ENCODE measurements at regions not wholly inside any gene's neighbourhood (a gene's known extent, or its start where the extent isn't known, plus 50 kb on each side); places are given as distances from the start of the nearest gene placed in this dataset.

DNA sequence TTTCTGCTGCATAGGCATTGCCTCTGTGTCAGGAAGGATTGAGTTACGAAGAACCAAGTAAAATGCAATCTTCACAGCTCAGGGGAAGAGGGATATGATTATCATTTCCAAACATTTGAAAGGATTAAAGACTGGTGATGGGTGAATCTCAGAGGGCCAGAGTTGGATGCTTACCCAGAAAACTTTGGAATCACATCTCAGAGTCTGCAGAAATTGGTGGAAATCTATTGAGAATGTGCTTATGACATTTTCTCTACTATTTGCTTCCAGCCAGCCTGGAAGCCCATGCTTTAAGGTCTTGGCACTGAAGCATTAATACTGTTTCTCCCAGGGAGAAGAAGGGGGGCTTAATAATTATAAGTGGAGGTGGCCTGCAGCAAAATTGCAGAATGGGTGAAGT is 1301.4 kb upstream of the PIK3C3 start:
- DNase-seq (ENCODE audit: low spot score), result no peak
- no peak for ATAC-seq
- Histone ChIP-seq H2AFZ (peak overlapping the region; percentile 25; the same call in 1 of the 2 replicates), H3K27ac (ENCODE audit: low read depth) (no peak overlapping the region), H3K9me2 (ENCODE audit: insufficient read depth) (no peaks in the 10 kb centered on the region), H3K4me3 (no peak overlapping the region), H4K20me1 (replicated peaks; ENCODE audit: insufficient read depth) (no peaks in the 10 kb centered on the region), H3K4me2 (no peak overlapping the region), H3F3A (replicated peaks; ENCODE audit: low read depth) (no peaks in the 10 kb centered on the region), H3K4me1 (ENCODE audit: insufficient read depth) (no peaks in the 10 kb centered on the region), H3K79me2 (replicated peaks; ENCODE audit: insufficient read depth) (no peaks in the 10 kb centered on the region), H3K36me3 (ENCODE audit: insufficient read depth) (no peaks in the 10 kb centered on the region), H3K27me3 (ENCODE audit: insufficient read depth) (no peaks in the 10 kb centered on the region)
- TF ChIP-seq ZNF331 (CRISPR knock-in tag; IDR thresholded peaks at IDR 0.05; ENCODE audit: low read depth) (no peak), CREB1 (CRISPR knock-in tag; IDR thresholded peaks at IDR 0.05; ENCODE audit: low read depth) (no peak), ZNF114 (CRISPR knock-in tag; IDR thresholded peaks at IDR 0.05) (no peak), EZH2 (IDR thresholded peaks at IDR 0.05; ENCODE audit: low read depth, unreplicated experiment) (no peak), JUNB (IDR thresholded peaks at IDR 0.05; ENCODE audit: unreplicated experiment) (no peak), EZH2phosphoT487 (IDR thresholded peaks at IDR 0.05; ENCODE audit: unreplicated experiment) (no peak), NANOG (IDR thresholded peaks at IDR 0.05; ENCODE audit: borderline replicate concordance) (no peak)
- TF ChIP-seq, protein P1, sequence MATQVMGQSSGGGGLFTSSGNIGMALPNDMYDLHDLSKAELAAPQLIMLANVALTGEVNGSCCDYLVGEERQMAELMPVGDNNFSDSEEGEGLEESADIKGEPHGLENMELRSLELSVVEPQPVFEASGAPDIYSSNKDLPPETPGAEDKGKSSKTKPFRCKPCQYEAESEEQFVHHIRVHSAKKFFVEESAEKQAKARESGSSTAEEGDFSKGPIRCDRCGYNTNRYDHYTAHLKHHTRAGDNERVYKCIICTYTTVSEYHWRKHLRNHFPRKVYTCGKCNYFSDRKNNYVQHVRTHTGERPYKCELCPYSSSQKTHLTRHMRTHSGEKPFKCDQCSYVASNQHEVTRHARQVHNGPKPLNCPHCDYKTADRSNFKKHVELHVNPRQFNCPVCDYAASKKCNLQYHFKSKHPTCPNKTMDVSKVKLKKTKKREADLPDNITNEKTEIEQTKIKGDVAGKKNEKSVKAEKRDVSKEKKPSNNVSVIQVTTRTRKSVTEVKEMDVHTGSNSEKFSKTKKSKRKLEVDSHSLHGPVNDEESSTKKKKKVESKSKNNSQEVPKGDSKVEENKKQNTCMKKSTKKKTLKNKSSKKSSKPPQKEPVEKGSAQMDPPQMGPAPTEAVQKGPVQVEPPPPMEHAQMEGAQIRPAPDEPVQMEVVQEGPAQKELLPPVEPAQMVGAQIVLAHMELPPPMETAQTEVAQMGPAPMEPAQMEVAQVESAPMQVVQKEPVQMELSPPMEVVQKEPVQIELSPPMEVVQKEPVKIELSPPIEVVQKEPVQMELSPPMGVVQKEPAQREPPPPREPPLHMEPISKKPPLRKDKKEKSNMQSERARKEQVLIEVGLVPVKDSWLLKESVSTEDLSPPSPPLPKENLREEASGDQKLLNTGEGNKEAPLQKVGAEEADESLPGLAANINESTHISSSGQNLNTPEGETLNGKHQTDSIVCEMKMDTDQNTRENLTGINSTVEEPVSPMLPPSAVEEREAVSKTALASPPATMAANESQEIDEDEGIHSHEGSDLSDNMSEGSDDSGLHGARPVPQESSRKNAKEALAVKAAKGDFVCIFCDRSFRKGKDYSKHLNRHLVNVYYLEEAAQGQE (IDR thresholded peaks at IDR 0.05; ENCODE audit: unreplicated experiment), result no peak
- TF ChIP-seq, protein P2, sequence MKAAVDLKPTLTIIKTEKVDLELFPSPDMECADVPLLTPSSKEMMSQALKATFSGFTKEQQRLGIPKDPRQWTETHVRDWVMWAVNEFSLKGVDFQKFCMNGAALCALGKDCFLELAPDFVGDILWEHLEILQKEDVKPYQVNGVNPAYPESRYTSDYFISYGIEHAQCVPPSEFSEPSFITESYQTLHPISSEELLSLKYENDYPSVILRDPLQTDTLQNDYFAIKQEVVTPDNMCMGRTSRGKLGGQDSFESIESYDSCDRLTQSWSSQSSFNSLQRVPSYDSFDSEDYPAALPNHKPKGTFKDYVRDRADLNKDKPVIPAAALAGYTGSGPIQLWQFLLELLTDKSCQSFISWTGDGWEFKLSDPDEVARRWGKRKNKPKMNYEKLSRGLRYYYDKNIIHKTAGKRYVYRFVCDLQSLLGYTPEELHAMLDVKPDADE (IDR thresholded peaks at IDR 0.05), result no peak
- TF ChIP-seq, protein P3, sequence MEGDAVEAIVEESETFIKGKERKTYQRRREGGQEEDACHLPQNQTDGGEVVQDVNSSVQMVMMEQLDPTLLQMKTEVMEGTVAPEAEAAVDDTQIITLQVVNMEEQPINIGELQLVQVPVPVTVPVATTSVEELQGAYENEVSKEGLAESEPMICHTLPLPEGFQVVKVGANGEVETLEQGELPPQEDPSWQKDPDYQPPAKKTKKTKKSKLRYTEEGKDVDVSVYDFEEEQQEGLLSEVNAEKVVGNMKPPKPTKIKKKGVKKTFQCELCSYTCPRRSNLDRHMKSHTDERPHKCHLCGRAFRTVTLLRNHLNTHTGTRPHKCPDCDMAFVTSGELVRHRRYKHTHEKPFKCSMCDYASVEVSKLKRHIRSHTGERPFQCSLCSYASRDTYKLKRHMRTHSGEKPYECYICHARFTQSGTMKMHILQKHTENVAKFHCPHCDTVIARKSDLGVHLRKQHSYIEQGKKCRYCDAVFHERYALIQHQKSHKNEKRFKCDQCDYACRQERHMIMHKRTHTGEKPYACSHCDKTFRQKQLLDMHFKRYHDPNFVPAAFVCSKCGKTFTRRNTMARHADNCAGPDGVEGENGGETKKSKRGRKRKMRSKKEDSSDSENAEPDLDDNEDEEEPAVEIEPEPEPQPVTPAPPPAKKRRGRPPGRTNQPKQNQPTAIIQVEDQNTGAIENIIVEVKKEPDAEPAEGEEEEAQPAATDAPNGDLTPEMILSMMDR (conservative IDR thresholded peaks at IDR 0.05; ENCODE audit: low read depth in 2 of 2), result no peak
- TF ChIP-seq, protein P4, sequence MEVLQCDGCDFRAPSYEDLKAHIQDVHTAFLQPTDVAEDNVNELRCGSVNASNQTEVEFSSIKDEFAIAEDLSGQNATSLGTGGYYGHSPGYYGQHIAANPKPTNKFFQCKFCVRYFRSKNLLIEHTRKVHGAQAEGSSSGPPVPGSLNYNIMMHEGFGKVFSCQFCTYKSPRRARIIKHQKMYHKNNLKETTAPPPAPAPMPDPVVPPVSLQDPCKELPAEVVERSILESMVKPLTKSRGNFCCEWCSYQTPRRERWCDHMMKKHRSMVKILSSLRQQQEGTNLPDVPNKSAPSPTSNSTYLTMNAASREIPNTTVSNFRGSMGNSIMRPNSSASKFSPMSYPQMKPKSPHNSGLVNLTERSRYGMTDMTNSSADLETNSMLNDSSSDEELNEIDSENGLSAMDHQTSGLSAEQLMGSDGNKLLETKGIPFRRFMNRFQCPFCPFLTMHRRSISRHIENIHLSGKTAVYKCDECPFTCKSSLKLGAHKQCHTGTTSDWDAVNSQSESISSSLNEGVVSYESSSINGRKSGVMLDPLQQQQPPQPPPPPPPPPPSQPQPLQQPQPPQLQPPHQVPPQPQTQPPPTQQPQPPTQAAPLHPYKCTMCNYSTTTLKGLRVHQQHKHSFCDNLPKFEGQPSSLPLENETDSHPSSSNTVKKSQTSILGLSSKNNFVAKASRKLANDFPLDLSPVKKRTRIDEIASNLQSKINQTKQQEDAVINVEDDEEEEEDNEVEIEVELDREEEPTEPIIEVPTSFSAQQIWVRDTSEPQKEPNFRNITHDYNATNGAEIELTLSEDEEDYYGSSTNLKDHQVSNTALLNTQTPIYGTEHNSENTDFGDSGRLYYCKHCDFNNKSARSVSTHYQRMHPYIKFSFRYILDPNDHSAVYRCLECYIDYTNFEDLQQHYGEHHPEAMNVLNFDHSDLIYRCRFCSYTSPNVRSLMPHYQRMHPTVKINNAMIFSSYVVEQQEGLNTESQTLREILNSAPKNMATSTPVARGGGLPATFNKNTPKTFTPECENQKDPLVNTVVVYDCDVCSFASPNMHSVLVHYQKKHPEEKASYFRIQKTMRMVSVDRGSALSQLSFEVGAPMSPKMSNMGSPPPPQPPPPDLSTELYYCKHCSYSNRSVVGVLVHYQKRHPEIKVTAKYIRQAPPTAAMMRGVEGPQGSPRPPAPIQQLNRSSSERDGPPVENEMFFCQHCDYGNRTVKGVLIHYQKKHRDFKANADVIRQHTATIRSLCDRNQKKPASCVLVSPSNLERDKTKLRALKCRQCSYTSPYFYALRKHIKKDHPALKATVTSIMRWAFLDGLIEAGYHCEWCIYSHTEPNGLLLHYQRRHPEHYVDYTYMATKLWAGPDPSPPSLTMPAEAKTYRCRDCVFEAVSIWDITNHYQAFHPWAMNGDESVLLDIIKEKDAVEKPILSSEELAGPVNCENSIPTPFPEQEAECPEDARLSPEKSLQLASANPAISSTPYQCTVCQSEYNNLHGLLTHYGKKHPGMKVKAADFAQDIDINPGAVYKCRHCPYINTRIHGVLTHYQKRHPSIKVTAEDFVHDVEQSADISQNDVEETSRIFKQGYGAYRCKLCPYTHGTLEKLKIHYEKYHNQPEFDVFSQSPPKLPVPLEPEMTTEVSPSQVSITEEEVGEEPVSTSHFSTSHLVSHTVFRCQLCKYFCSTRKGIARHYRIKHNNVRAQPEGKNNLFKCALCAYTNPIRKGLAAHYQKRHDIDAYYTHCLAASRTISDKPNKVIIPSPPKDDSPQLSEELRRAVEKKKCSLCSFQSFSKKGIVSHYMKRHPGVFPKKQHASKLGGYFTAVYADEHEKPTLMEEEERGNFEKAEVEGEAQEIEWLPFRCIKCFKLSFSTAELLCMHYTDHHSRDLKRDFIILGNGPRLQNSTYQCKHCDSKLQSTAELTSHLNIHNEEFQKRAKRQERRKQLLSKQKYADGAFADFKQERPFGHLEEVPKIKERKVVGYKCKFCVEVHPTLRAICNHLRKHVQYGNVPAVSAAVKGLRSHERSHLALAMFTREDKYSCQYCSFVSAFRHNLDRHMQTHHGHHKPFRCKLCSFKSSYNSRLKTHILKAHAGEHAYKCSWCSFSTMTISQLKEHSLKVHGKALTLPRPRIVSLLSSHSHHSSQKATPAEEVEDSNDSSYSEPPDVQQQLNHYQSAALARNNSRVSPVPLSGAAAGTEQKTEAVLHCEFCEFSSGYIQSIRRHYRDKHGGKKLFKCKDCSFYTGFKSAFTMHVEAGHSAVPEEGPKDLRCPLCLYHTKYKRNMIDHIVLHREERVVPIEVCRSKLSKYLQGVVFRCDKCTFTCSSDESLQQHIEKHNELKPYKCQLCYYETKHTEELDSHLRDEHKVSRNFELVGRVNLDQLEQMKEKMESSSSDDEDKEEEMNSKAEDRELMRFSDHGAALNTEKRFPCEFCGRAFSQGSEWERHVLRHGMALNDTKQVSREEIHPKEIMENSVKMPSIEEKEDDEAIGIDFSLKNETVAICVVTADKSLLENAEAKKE (CRISPR knock-in tag; IDR thresholded peaks at IDR 0.05), result no peak
- no peaks in the 10 kb centered on the region for H3K9me3 Mint-ChIP-seq
- H3K27ac Mint-ChIP-seq, result no peak overlapping the region
- no peaks in the 10 kb centered on the region for H3K36me3 Mint-ChIP-seq (ENCODE audit: low read depth)
- H3K4me3 Mint-ChIP-seq, result no peak overlapping the region
- H3K27me3 Mint-ChIP-seq (ENCODE audit: insufficient read depth, low read depth, poor library complexity), result no peaks in the 10 kb centered on the region
- peaks cover 7% of the 10 kb centered on the region; the same call in 2 of the 3 replicates for H3K4me1 Mint-ChIP-seq

All from GM23338 (cell line).